WTC11 (cell line): ENCODE measurements at regions not wholly inside any gene's neighbourhood (a gene's known extent, or its start where the extent isn't known, plus 50 kb on each side); places are given as distances from the start of the nearest gene placed in this dataset.

ENCODE experiments used
- ATAC-seq: fragments of 200-7000 bp; cut with Tn5 transposase; 2 replicates; pipeline ENCODE4 v1.10.0; 2021; ENCODE audit warnings: mild to moderate bottlenecking, moderate library complexity
- CTCF ChIA-PET: fragments of 300-600 bp; sonication (Branson Sonifier 250); formaldehyde crosslinking; loops from one replicate; lab custom pipeline; 2021; ENCODE audit warnings: antibody characterized with exemption; lab: Charles Lee
- POLR2A ChIA-PET: fragments of 350-600 bp; sonication (Branson Sonifier 250); formaldehyde crosslinking; loops from one replicate; lab custom pipeline; 2021; ENCODE audit warnings: antibody characterized with exemption; lab: Charles Lee
- DNase-seq: peaks from one replicate; pipeline ENCODE4 v3.0.0; 2021; ENCODE audit warnings: low spot score
- H3K27ac Mint-ChIP-seq: 2 replicates; pipeline ENCODE4 v1.8.0; 2021; ENCODE audit warnings: mixed read lengths
- H3K27me3 Mint-ChIP-seq: 2 replicates; pipeline ENCODE4 v1.8.0; 2021; ENCODE audit warnings: low read depth, mild to moderate bottlenecking, moderate library complexity, mixed read lengths
- H3K36me3 Mint-ChIP-seq: 2 replicates; pipeline ENCODE4 v1.8.0; 2021; ENCODE audit warnings: mixed read lengths
- H3K4me1 Mint-ChIP-seq: 2 replicates; pipeline ENCODE4 v1.8.0; 2022; ENCODE audit warnings: mixed read lengths
- H3K4me3 Mint-ChIP-seq: 2 replicates; pipeline ENCODE4 v1.8.0; 2021; ENCODE audit warnings: mild to moderate bottlenecking, moderate library complexity, mixed read lengths
- H3K9me3 Mint-ChIP-seq: 2 replicates; pipeline ENCODE4 v1.8.0; 2021; ENCODE audit warnings: mixed read lengths
- ATF2 ChIP-seq: sonication (generic); formaldehyde crosslinking; IDR thresholded peaks from 2 replicates; pipeline ENCODE4 v1.8.1; 2022; ENCODE audit warnings: low read depth, missing genetic modification reagents, borderline replicate concordance
- CREM ChIP-seq: sonication (generic); formaldehyde crosslinking; IDR thresholded peaks from 2 replicates; pipeline ENCODE4 v1.8.1; 2022; ENCODE audit warnings: mild to moderate bottlenecking, missing genetic modification reagents, moderate library complexity
- ERG ChIP-seq: fragments of 250-450 bp; sonication (Bioruptor Pico); IDR thresholded peaks from 2 replicates; pipeline ENCODE4 v1.8.0; 2021; ENCODE audit warnings: mild to moderate bottlenecking
- ETV6 ChIP-seq: sonication (generic); formaldehyde crosslinking; IDR thresholded peaks from 2 replicates; pipeline ENCODE4 v1.8.1; 2022; ENCODE audit warnings: mild to moderate bottlenecking, missing genetic modification reagents
- FOXP1 ChIP-seq: sonication (generic); formaldehyde crosslinking; IDR thresholded peaks from 2 replicates; pipeline ENCODE4 v1.8.0; 2022; ENCODE audit warnings: missing genetic modification reagents, mild to moderate bottlenecking, moderate library complexity, borderline replicate concordance
- HMGA2 ChIP-seq: fragments of 250-450 bp; sonication (Bioruptor Pico); IDR thresholded peaks from 2 replicates; pipeline ENCODE4 v1.4.0; 2021; ENCODE audit warnings: mild to moderate bottlenecking, moderate library complexity
- MAX ChIP-seq: sonication (generic); formaldehyde crosslinking; IDR thresholded peaks from 2 replicates; pipeline ENCODE4 v1.8.0; 2022; ENCODE audit warnings: mild to moderate bottlenecking, missing genetic modification reagents
- NFE2L1 ChIP-seq: sonication (generic); formaldehyde crosslinking; IDR thresholded peaks from 2 replicates; pipeline ENCODE4 v1.8.1; 2023; ENCODE audit warnings: missing genetic modification reagents
- NFYB ChIP-seq: sonication (generic); formaldehyde crosslinking; conservative IDR thresholded peaks from 2 replicates; pipeline ENCODE4 v1.8.0; 2022; ENCODE audit warnings: low read depth, missing genetic modification reagents
- NR1H2 ChIP-seq: sonication (generic); formaldehyde crosslinking; IDR thresholded peaks from 2 replicates; pipeline ENCODE4 v1.9.0; 2021; ENCODE audit warnings: mild to moderate bottlenecking, moderate library complexity, missing genetic modification reagents
- PRRX2 ChIP-seq: fragments of 250-450 bp; sonication (Bioruptor Pico); IDR thresholded peaks from 2 replicates; pipeline ENCODE4 v1.8.0; 2021; ENCODE audit warnings: mild to moderate bottlenecking
- RELA ChIP-seq: sonication (generic); formaldehyde crosslinking; IDR thresholded peaks from 2 replicates; pipeline ENCODE4 v1.8.1; 2022; ENCODE audit warnings: missing genetic modification reagents, mild to moderate bottlenecking, borderline replicate concordance
- RORB ChIP-seq: fragments of 250-450 bp; sonication (Bioruptor Pico); IDR thresholded peaks from 2 replicates; pipeline ENCODE4 v1.9.0; 2021; ENCODE audit warnings: mild to moderate bottlenecking
- SOX15 ChIP-seq: fragments of 250-450 bp; sonication (Bioruptor Pico); IDR thresholded peaks from 2 replicates; pipeline ENCODE4 v1.9.0; 2021; ENCODE audit warnings: mild to moderate bottlenecking
- SP1 ChIP-seq: sonication (generic); formaldehyde crosslinking; conservative IDR thresholded peaks from 2 replicates; pipeline ENCODE4 v1.8.1; 2022; ENCODE audit warnings: missing genetic modification reagents
- TEAD1 ChIP-seq: sonication (generic); formaldehyde crosslinking; IDR thresholded peaks from 2 replicates; pipeline ENCODE4 v1.8.0; 2022; ENCODE audit warnings: mild to moderate bottlenecking, missing genetic modification reagents
- TP53 ChIP-seq: sonication (generic); formaldehyde crosslinking; IDR thresholded peaks from 2 replicates; pipeline ENCODE4 v1.8.1; 2023; ENCODE audit warnings: mild to moderate bottlenecking, missing genetic modification reagents
- ZBTB43 ChIP-seq: sonication (generic); formaldehyde crosslinking; IDR thresholded peaks from 2 replicates; pipeline ENCODE4 v1.8.1; 2023; ENCODE audit warnings: mild to moderate bottlenecking, missing genetic modification reagents
- ZNF121 ChIP-seq: sonication (generic); formaldehyde crosslinking; IDR thresholded peaks from 2 replicates; pipeline ENCODE4 v1.8.0; 2023; ENCODE audit warnings: missing genetic modification reagents
- ZNF138 ChIP-seq: sonication (generic); formaldehyde crosslinking; conservative IDR thresholded peaks from 2 replicates; pipeline ENCODE4 v1.8.1; 2022; ENCODE audit warnings: mild to moderate bottlenecking, moderate library complexity, missing genetic modification reagents
- ZNF219 ChIP-seq: sonication (generic); formaldehyde crosslinking; IDR thresholded peaks from 2 replicates; pipeline ENCODE4 v1.8.0; 2023; ENCODE audit warnings: missing genetic modification reagents, mild to moderate bottlenecking, borderline replicate concordance
- ZNF232 ChIP-seq: sonication (generic); formaldehyde crosslinking; IDR thresholded peaks from 2 replicates; pipeline ENCODE4 v1.8.0; 2022; ENCODE audit warnings: mild to moderate bottlenecking, missing genetic modification reagents
- ZNF317 ChIP-seq: sonication (generic); formaldehyde crosslinking; IDR thresholded peaks from 2 replicates; pipeline ENCODE4 v1.8.1; 2023; ENCODE audit warnings: low read depth, mild to moderate bottlenecking, moderate library complexity, missing genetic modification reagents, borderline replicate concordance
- ZNF425 ChIP-seq: fragments of 250-450 bp; sonication (Bioruptor Pico); conservative IDR thresholded peaks from 2 replicates; pipeline ENCODE4 v1.9.0; 2021; ENCODE audit warnings: mild to moderate bottlenecking
- ZNF671 ChIP-seq: fragments of 250-450 bp; sonication (Bioruptor Pico); IDR thresholded peaks from 2 replicates; pipeline ENCODE4 v1.8.0; 2021; ENCODE audit warnings: mild to moderate bottlenecking

- TF ChIP-seq ATF2 (CRISPR knock-in tag): no peak
- no peak for TF ChIP-seq NR1H2 (CRISPR knock-in tag)
- TF ChIP-seq ZNF671 (CRISPR knock-in tag): no peak
- no peak for TF ChIP-seq TP53
- TF ChIP-seq ZNF219 (CRISPR knock-in tag): no peak
- no peak for TF ChIP-seq ZBTB43 (CRISPR knock-in tag)
- TF ChIP-seq ERG (CRISPR knock-in tag): no peak
- TF ChIP-seq HMGA2 (CRISPR knock-in tag): no peak
- TF ChIP-seq ZNF121 (CRISPR knock-in tag): no peak
- TF ChIP-seq NFYB: no peak
- TF ChIP-seq PRRX2 (CRISPR knock-in tag): no peak
- no peak for TF ChIP-seq ZNF317 (CRISPR knock-in tag)
These were observed 124.4 kb downstream of the DIPK2A start (continued) for GRCh38 chr3:144096016-144096415.

- H3K4me3 Mint-ChIP-seq: no peak overlapping the region
- H3K9me3 Mint-ChIP-seq: peaks cover 35% of the 10 kb centered on the region
- no peak for DNase-seq
- TF ChIP-seq NFE2L1 (CRISPR knock-in tag) (no peak), ZNF138 (CRISPR knock-in tag) (no peak), ETV6 (CRISPR knock-in tag) (peak; percentile 18; the same call in 1 of the 2 replicates), ZNF232 (no peak), RELA (CRISPR knock-in tag) (no peak)
- ChIA-PET CTCF (interaction anchor here (0.5 kb wide), 1 partner anchor 202 kb away, joined by 3 read pairs; no protein-coding TSS in a partner anchor), POLR2A (no interaction called here)
- H3K27ac Mint-ChIP-seq: no peak overlapping the region
- no peaks in the 10 kb centered on the region; the same call in 1 of the 2 replicates for H3K27me3 Mint-ChIP-seq
- peaks cover 8% of the 10 kb centered on the region for H3K36me3 Mint-ChIP-seq
- peaks cover 32% of the 10 kb centered on the region for H3K4me1 Mint-ChIP-seq
- ATAC-seq: peak; percentile 85
These were observed 125.5 kb downstream of the DIPK2A start for GRCh38 chr3:144097163-144097562.

- Mint-ChIP-seq H3K4me1 (peaks cover 48% of the 10 kb centered on the region), H3K4me3 (no peak overlapping the region), H3K9me3 (peaks cover 30% of the 10 kb centered on the region), H3K36me3 (peaks cover 8% of the 10 kb centered on the region), H3K27ac (no peak overlapping the region), H3K27me3 (no peaks in the 10 kb centered on the region)
- DNase-seq: no peak
- no peak for ATAC-seq
- ChIA-PET POLR2A (no interaction called here), CTCF (no interaction called here)
- TF ChIP-seq RORB (CRISPR knock-in tag) (no peak), SOX15 (CRISPR knock-in tag) (no peak), SP1 (CRISPR knock-in tag) (no peak), ATF2 (CRISPR knock-in tag) (no peak), ZNF425 (no peak), ETV6 (CRISPR knock-in tag) (no peak), ERG (CRISPR knock-in tag) (no peak), NFYB (no peak), CREM (CRISPR knock-in tag) (no peak), FOXP1 (CRISPR knock-in tag) (no peak), MAX (no peak), HMGA2 (CRISPR knock-in tag) (no peak), TEAD1 (no peak)
These were observed 127.1 kb downstream of the DIPK2A start for GRCh38 chr3:144098691-144099090.
